ENCODE measurements at regions not wholly inside any gene's neighbourhood (a gene's known extent, or its start where the extent isn't known, plus 50 kb on each side); places are given as distances from the start of the nearest gene placed in this dataset.
"Not testable (repeated sequence)": the region's sequence is repeated elsewhere in the genome, so short reads cannot be mapped to it uniquely, and the experiment has no call there.

DNA sequence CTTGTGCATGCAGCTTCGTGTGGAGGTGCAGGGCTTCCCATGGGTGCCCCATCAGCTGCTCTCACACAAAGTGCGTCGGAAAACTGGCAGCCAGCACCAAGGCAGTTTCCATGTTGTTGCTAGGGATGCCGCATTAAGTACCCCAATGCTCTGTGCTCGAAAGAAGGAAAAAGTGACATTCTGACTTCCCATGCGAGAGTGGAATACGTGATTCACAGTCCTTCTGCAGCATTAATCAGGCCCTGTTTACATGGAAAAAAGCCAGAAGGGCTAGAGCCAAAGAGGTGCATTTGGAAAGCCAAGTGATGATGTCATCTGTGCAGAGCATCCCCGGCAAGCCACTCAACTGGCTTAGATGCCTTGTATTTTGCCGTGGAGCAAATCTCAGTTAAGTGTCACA lies 258.3 kb downstream of the GATA3 start:
- no peak for DNase-seq

DNA sequence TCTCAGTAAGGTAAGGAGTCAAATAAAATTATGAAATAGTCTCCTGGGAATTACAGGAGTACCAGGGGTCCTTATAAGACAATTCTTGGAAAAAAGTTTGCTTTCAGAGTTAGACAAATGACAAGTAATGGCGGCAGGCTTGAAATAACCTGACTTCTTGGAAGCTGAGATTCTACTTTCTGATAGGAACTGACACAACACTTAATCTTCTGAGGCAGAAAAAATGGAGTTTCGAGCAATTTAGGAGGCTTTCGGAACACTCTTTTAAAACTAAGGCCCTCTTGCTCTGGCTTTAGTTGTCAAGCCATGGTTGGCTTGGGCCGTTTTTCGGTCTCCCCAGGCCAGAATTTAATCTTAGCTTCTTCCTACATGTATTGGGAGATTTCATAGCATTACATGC lies 260.0 kb downstream of the GATA3 start:
- no peak for DNase-seq

DNA sequence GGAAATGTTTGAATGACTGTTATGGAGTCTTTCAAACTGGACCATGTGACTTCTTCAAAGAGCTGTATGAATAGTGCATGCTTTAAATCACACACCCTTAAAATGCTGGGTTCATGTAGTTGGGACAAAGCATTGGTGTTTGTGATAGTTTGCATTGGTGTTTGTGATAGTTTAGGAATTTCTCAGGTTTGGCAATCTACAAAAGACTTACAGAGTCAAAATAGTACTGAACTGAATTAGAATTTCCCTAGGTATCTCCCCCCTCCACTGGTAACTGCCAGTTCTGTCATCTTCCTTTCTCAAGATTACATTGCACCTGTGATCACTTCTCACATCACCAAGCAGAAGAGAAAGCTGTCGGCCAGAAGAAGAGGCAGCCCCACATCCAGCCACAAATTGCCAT lies 261.1 kb downstream of the GATA3 start:
- no peak for DNase-seq

DNA sequence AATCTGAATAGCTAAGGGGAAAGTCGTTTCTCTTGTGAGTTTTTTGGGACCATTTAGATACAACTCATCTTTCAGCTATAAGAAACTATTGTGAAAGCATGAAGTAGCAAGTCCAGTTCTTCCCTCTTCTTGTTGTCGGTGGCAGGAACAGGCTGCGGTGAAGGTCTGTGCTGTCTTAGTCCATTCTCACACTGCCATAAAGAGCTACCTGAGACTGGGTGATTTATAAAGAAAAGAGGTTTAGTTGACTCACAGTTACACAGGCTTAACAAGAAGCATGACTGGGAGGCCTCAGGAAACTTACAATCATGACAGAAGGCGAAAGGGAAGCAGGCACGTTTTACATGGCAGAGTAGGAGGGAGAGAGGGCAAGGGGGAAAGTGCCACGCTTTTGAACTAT lies 261.8 kb downstream of the GATA3 start:
- peak in 1 of 2 experiments; percentile 13 for DNase-seq

DNA sequence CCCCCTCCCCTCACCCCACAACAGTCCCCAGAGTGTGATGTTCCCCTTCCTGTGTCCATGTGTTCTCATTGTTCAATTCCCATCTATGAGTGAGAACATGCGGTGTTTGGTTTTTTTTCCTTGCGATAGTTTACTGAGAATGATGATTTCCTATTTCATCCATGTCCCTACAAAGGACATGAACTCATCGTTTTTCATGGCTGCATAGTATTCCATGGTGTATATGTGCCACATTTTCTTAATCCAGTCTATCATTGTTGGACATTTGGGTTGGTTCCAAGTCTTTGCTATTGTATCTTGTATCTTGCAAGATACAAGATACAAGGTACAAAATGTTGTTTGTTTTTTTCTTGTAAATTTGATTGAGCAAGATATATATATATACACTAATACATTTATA lies 263.9 kb downstream of the GATA3 start:
- DNase-seq, result not testable (repeated sequence)

DNA sequence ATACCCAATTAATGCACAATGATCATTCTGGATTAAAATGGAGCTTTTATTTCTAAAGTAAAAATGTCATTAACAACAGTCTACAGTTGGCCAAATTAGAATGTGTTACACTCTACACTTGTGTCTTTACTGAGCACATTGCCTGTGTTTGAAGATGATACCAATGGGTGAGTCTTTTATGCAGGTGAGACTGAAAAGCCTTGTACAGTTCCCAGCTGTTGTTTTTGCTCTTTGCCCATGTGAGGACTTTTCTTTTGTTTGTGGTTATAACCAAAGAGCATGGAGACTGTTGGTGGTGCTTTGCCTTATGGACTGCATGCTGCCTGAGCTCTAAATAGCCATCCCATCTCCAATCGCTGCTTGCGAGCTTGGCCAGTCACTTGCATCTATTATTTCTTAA lies 264.5 kb downstream of the GATA3 start:
- no peak for DNase-seq

DNA sequence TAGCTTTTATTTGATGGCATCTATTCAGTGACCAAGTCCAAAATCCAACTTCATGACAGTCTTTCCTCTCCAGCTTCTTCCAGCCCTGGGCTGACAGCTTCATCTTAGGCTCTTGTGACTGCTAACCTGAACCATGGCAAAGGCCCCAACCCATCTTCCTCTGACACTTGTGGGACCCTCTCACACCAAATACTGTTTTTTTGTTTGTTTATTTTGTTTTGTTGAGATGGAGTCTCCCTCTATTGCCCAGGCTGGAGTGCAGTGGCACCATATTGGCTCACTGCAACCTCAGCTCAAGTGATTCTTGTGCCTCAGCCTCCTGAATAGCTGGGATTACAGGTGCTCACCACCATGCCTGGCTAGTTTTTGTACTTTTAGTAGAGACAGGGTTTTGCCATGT lies 265.2 kb downstream of the GATA3 start:
- no peak for DNase-seq

DNA sequence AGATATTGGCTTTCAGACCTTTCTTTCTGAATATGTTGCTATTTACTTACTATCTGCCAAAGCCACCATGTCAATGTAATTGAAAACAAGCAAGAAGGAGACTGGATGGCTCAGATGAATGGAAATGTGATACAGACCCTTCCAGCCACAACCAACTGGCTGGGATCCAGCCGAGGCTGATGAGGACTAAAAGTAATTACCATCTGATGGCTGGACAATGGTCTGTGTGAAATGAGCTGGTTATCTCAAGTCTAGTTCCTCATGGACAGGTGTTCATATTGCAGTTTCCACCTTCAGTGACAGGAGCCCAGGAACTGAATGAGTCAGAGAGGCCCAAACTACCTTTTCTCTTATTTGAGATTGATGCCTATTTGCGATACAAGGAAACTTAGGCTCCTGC lies 267.5 kb downstream of the GATA3 start:
- DNase-seq, result no peak

DNA sequence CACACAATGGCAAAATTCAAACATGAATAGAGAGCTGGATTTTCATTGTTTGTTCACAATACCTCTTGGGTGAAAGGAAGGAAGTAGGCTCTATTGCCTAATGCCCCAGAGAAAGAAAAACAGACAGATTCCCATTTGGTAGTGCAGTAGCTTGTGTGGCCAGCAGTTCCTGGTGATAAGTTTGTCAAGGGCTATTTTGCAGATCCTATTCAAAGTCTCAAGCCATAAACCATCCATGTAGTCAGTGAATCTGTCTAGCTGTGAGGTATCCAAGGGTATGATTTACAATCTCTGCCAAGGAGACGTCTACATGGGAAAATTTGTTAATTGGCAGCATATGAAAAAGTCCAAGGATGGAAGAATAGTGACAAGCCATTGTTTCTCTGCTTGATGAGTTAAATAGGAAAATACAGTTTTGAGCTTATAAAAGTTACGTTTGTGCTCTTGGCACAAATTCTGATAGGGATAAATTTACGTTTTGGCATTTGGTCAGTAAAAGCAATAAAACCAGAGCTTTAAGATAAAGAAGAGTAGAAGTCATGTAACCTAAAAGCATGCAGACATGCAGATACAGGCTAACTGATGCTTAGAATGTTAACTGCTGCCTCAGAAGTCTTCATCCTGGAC lies 269.1 kb downstream of the GATA3 start:
- no peak for DNase-seq

DNA sequence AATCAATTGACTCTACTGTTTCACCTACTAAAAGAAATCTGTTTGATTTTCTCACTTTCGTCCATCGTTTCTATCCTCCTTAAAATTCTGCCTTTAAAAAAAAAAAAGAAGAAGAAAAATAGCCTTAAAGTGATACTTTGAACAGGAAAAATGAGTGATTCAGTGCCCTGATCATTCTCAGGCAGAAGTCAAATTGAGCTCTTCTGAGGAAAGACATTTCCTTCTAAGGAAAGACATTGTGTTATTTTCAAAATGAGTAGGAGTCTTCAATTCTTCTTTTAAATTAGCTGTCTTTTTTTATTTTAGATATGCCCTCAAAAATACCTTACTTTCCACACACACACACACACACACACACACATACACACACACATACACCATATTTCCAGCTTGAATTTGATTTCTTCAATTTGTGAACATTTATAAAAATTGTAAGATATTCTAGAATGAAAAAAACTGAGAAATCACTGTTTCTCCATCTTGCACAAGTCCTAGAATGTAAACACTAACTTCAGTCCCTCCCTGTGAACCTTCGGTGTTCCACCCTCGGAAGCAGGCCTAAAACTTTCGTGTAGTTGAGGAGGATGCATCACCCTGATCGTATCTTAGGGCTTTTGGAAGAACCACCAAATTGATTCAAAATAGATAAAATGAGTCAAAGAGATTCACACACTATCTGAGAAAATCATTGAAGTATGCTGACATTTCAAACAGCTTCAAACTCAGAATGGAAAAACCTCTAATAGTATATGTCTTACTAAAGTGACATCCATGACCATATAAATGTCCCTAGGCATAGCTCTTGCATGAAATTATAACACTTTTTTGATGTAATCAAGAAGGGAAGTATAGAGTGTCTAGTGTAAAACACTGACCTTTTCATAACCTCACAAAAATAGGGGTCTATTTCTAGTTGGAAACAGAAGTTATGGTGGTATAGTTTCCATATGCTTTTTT lies 270.8 kb downstream of the GATA3 start:
- peak in 1 of 2 experiments; percentile 43 for DNase-seq

DNA sequence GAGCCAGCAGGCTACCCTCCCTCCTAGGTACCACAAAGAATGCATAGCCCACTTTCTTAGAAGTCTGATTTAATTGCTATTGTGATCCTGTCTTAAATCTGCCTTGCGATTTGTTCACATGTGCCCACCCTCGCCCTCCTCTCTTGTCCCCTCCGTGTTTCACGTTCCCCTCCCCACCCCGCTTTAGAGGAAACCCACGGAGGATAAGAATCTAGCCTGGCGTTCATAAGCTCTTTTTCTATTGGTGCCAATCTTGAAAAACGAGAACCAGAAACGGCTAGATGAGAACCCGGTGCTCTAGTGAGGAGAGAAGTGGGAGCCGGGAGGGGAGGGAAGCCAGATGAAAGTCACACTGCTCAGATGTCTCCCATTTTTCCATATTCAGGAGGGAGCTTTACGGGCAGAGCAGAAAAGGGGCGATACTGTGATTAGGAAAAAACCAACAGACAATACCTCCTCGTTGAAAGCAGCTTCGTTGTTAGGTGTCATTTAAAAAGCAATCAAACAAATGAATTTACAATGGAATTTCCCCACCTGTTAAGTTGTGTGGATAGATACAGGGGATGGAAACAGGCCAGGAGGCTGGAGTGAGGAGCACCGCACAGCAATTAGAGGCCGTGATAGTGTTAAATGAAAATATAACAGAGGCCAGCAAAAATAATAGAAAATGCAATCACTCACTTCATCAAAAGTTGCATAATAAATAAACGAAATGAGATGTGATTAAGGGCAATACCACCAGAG lies 272.1 kb downstream of the GATA3 start:
- DNase-seq, result no peak

DNA sequence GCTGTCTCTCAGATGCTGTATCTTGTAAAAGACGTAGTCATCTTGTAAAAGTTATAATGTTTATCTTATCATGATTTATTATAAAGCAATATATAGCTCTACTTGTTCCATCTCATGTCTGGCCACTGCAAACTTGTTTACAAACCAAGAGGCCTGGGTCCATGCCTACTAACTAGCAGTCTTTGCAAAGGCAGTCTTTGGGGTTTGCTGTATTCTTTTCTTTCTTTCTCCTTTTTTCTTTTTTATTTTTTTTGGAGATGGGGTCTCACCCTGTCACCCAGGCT lies 272.6 kb downstream of the GATA3 start:
- no peak for DNase-seq

DNA sequence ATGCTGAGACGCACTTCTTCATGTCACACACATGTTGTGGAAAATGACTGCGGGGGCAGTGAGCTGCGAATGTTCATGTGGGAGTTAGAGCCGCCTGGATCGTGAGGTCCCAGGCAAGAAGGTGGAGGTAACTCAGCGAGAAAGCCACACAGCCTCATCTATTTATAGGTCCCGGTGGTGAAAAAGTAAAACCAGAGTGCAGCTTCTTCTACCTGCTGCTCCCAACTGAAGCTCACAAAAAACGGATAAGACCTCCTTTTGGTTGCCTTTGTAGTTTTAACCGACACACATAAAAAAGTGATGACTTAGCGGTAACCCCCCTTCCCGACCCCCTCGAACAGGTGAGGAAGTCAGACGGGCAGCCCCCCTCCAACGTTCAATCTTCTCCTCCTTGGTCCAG lies 276.9 kb downstream of the GATA3 start:
- peak in 1 of 2 experiments; percentile 33 for DNase-seq

DNA sequence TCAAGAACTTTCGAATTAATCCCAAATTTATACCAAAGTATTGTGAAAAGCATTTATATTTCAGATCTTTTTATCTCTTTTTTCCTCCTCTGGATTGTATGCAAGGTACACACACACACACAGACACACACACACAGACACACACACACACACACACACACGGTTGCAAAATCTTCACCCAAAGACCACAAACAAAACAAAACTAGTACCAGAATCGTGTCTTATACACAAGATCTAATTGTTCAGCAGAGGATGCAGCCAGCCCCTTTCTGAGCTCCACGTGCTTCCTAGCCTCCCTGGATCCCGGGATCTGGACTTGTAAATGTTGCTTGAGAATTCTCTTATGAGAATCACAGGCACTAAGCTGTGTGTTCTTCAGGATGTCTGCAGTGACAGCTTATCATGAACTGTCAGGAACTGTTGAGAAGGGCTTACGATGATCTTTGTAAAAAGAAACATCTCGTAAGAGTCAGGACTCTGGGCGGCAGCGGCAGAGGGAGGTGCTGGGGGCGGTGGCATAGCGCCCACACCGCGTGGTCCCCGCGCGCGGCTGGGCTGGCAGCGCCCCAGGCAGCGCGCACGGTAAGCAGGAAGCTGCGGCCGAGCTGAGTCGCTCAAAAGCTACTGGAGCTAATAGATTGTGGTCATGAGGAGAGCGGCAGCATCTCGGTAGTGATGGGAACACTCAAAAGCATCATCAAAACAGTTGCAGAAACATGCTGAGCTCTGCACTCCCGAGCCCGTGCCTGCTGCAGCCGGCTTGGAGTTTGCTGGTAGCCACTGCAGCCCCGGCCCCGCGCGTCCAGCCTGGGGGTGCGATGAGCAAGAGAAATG lies 277.6 kb downstream of the GATA3 start:
- peak; percentile 76 to 81 for DNase-seq

DNA sequence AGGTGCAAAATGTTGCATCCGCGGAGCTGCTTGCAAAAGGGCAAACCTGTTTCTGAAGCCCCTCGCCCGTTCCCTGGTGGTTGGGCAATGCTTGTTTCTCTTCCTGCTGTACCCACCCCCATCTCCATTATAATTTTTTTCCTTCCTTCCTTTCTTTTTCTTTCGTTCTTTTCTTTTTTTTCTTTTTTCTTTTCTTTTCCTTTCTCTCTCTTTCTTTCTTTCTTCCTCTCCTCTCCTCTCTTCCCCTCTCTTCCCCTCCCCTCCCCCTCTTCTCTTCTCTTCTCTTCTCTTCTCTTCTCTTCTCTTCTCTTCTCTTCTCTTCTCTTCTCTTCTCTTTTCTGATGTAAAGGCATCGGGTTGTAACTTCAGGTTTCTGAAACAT lies 278.2 kb downstream of the GATA3 start:
- DNase-seq, result no peak

DNA sequence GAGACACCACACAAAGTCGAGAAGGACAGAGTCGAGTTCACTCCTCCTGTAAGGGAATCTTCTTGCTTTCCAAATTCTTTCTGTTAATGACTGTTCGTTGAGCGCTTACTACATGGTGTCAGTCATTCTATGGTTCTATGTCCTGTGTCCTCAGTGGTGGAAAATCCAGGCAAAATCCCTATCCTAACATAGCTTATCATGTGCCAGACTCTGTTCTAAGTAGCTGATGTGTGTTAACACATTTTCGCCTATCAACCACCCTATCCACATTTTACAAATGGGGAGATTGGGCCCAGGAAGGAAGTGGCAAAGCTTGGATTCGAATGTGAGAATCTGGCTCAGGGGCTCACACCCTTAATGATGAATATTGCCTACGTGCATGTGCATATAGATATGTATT lies 280.1 kb downstream of the GATA3 start:
- DNase-seq, result no peak

DNA sequence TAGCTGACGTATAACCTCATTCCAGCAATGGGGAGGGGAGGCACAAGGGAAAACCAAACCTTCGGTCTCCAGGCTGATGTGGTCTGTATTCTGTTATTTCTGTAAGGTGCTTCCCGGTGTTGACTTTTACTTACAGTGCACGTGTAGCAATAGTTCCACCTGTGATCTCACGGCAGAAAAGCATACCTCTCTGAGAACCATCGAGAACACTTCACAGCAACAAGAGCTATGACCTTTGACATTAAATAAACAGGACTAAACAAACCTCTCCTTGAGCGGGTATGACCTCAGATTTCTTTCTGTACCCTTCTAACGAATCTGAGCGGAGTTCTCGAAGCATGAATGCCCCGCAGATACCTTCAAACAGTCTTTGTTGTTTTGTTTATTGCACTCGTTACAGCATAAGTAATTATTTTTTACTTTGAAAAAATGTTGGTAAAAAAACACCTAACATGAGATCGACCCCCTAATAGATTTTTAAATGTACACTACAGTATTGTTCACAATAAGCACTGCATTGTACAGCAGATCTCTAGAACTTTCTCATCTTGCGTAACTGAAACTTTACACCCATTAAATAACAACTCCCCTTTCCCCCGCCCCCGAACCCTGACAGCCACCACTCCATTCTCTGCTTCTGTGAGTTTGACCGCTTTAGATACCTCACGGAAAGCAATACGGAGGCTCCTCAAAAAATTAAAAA lies 282.3 kb downstream of the GATA3 start:
- DNase-seq, result no peak

DNA sequence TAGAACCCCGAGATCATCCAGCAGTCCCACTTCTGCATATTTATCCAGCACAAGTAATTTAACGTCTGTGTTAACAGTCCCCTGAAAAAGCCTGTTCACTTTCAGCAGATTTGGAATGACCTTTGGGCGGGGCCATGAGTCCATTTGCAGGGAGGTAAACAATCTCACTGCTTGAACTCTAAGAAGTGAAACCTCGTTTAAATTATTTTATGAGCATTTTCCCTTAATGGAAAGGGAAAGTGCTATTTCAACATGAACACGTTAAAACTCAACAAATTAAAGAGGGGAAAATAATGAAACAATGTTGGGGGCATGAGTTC lies 282.8 kb downstream of the GATA3 start:
- DNase-seq, result no peak

DNA sequence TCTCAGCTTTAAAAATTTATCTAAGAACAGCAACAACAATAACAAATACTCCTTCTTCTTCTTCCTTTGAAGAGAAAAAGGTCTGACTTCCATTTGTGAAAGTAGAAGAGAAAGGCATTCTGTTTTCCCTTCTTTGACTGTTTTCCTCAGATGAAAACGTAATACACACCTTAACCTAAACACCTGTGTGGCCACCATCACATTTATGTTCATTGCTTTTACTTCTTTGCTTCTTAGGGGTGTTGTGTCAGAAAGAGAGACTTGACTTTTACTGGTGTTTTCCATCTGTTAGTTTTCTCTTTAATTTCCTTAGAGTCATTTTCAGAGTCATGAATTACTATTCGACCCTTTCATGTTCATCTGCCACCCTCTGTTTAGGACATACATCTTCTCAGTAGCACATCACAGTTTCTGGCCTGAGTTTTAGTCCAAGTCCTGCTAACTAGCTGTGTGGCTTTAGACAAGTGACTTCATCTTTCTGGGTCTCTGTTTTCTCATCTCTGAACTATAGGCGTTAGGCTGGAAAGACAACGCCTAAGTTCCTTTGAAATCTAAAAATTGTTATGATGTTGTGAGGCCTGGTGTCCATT lies 283.8 kb downstream of the GATA3 start:
- no peak for DNase-seq

DNA sequence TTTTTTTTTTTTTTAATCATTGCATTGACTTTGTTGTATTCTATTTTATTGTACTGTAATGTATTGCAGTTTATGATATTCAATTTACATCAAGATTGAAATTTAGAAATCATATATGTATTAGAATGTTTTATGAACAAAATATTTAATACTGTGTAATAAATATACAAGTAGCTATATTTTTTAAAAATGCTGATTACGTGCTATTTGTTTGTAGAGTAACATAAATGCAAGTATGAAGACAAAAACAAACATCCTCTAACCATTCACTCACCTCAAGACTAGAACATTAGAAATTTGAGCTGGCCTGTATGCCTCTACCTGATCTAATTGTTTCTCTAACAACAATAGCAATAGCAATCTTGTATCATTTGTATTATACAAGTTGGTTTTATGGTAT lies 290.3 kb downstream of the GATA3 start:
- no peak for DNase-seq

DNA sequence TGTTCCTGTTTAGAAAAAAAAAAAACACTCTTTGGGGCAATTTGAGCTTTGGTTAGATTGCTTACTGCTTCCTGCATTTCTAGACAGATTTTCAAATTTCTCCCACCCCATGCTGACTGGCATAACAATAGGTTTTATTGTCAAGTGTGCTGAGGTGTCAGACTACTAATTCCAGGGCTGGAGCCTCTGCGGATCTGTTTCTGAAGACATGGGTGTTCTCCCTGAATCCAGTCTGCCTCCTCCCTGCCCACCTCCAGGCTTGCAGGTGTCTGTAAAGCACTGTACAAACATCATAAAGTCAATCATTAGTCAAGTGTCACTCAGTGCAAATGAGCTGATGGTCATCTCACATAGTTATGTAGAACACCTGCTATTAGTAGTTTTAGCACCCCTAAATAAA lies 292.4 kb downstream of the GATA3 start:
- no peak for DNase-seq

DNA sequence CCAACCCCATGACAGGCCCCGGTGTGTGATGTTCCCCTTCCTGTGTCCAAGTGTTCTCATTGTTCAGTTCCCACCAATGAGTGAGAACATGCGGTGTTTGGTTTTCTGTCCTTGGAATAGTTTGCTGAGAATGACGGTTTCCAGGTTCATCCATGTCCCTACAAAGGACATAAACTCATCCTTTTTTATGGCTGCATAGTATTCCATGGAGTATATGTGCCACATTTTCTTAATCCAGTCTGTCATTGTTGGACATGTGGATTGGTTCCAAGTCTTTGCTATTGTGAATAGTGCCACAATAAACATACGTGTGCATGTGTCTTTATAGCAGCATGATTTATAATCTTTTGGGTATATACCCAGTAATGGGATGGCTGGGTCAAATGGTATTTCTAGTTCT lies 293.1 kb downstream of the GATA3 start:
- DNase-seq, result not testable (repeated sequence)
